Stomach (tissue), 4 donors: ENCODE measurements at regions not wholly inside any gene's neighbourhood (a gene's known extent, or its start where the extent isn't known, plus 50 kb on each side); places are given as distances from the start of the nearest gene placed in this dataset.
"Not testable (repeated sequence)": the region's sequence is repeated elsewhere in the genome, so short reads cannot be mapped to it uniquely, and the experiment has no call there.

Experiments
- CTCF ChIP-seq, 7 experiments: fragments of 450-650 bp in 4 of 7; fragments of 200-600 bp in 3 of 7; sonication (generic) in 3 of 7; IDR thresholded peaks; one replicate each; pipeline ENCODE4 v1.5.1; 2016 to 2019; ENCODE audit warnings: antibody characterized with exemption in 7 of 7, control low read depth in 2 of 7, mild to moderate bottlenecking in 1 of 7
- EP300 ChIP-seq: sonication (generic); formaldehyde crosslinking; IDR thresholded peaks from one replicate; pipeline ENCODE4 v1.6.1; 2017; ENCODE audit warnings: antibody characterized with exemption
- POLR2A ChIP-seq, 4 donors: fragments of 450-650 bp; IDR thresholded peaks; one replicate each; pipeline ENCODE4 v1.6.1; 2016; ENCODE audit warnings: antibody characterized with exemption in 4 of 4, control low read depth in 2 of 4, mild to moderate bottlenecking in 1 of 4, moderate library complexity in 1 of 4

- not testable (repeated sequence) for TF ChIP-seq POLR2A (IDR thresholded peaks at IDR 0.05); CTCF (IDR thresholded peaks at IDR 0.05); EP300
Measured at GRCh38 chr12:22136604-22137117, 90.6 kb downstream of the CMAS start.
